ENCODE measurements at regions not wholly inside any gene's neighbourhood (a gene's known extent, or its start where the extent isn't known, plus 50 kb on each side); places are given as distances from the start of the nearest gene placed in this dataset.

- TF ChIP-seq CTCF (IDR thresholded peaks at IDR 0.05; ENCODE audit: insufficient read depth, low read depth, low read length, missing control alignments): no peak
- no peak for DNase-seq (ENCODE audit: low read depth)
Measured at GRCh38 chr6:169161572-169162167, 92.0 kb downstream of the THBS2 start.

GRCh38 chr6:169160855-169161560 lies 92.6 kb downstream of the THBS2 start:
- TF ChIP-seq CTCF (IDR thresholded peaks at IDR 0.05; ENCODE audit: insufficient read depth, low read depth, low read length, missing control alignments): no peak

More at GRCh38 chr6:169161572-169162167, 92.0 kb downstream of the THBS2 start:
- no peak overlapping the region for H3K4me3 ChIP-seq (ENCODE audit: low read length)

GRCh38 chr6:169160091-169160854 lies 93.4 kb downstream of the THBS2 start:
- TF ChIP-seq CTCF (IDR thresholded peaks at IDR 0.05; ENCODE audit: insufficient read depth, low read depth, low read length, missing control alignments): no peak
- no peak for DNase-seq (ENCODE audit: low read depth)
- H3K4me3 ChIP-seq (ENCODE audit: low read length): no peak overlapping the region

More at GRCh38 chr6:169160855-169161560, 92.6 kb downstream of the THBS2 start:
- DNase-seq (ENCODE audit: low read depth): no peak
- H3K4me3 ChIP-seq (ENCODE audit: low read length): no peak overlapping the region

GRCh38 chr6:169159331-169159730 lies 94.3 kb downstream of the THBS2 start:
- DNase-seq (ENCODE audit: low read depth): no peak

GRCh38 chr6:169158691-169159090 lies 95.0 kb downstream of the THBS2 start:
- no peak overlapping the region for H3K4me3 ChIP-seq (ENCODE audit: low read length)
- no peak for DNase-seq (ENCODE audit: low read depth)
- no peak for TF ChIP-seq CTCF (IDR thresholded peaks at IDR 0.05; ENCODE audit: insufficient read depth, low read depth, low read length, missing control alignments)

More at GRCh38 chr6:169159331-169159730, 94.3 kb downstream of the THBS2 start:
- TF ChIP-seq CTCF (IDR thresholded peaks at IDR 0.05; ENCODE audit: insufficient read depth, low read depth, low read length, missing control alignments): no peak
- no peak overlapping the region for H3K4me3 ChIP-seq (ENCODE audit: low read length)

- no peak for TF ChIP-seq CTCF (IDR thresholded peaks at IDR 0.05; ENCODE audit: insufficient read depth, low read depth, low read length, missing control alignments)
- no peak overlapping the region for H3K4me3 ChIP-seq (ENCODE audit: low read length)
- no peak for DNase-seq (ENCODE audit: low read depth)
Measured at GRCh38 chr6:169158174-169158573, 95.5 kb downstream of the THBS2 start.

All from epithelial cell of esophagus (primary cell).